Upper lobe of left lung (tissue), 6 donors: ENCODE measurements at regions not wholly inside any gene's neighbourhood (a gene's known extent, or its start where the extent isn't known, plus 50 kb on each side); places are given as distances from the start of the nearest gene placed in this dataset.
A peak's percentile ranks its signal among the peaks of the same experiment; 100 is the strongest.

Experiments used
- ATAC-seq, 2 donors: fragments of 200-7000 bp; cut with Tn5 transposase; one replicate each; pipeline ENCODE4 v1.9.1; 2022; ENCODE audit warnings: mild to moderate bottlenecking in 2 of 2, moderate library complexity in 2 of 2; ENCODE audit not compliant: low FRiP score in 2 of 2
- DNase-seq, 2 donors: peaks; one replicate each; pipeline ENCODE4 v3.0.0-alpha.2; 2019 to 2020
- H3K27ac ChIP-seq, 4 donors: fragments of 200-600 bp; sonication (generic); one replicate each; pipeline ENCODE4 v1.5.1; 2016 to 2019
- H3K27me3 ChIP-seq, 4 donors: fragments of 200-600 bp; sonication (generic); one replicate each; pipeline ENCODE4 v1.5.1; 2017 to 2019
- H3K36me3 ChIP-seq, 4 donors: fragments of 200-600 bp; sonication (generic); one replicate each; pipeline ENCODE4 v1.5.1; 2016 to 2019
- H3K4me1 ChIP-seq, 4 donors: fragments of 200-600 bp; sonication (generic); one replicate each; pipeline ENCODE4 v1.5.1; 2018 to 2019
- H3K4me3 ChIP-seq, 4 donors: fragments of 200-600 bp; sonication (generic); one replicate each; pipeline ENCODE4 v1.5.1; 2017 to 2019; ENCODE audit warnings: mild to moderate bottlenecking in 2 of 4, moderate library complexity in 1 of 4
- H3K9me3 ChIP-seq, 4 donors: fragments of 200-600 bp; sonication (generic); one replicate each; pipeline ENCODE4 v1.5.1; 2018 to 2019
- EP300 ChIP-seq, 4 donors: sonication (generic); formaldehyde crosslinking; IDR thresholded peaks; one replicate each; pipeline ENCODE4 v1.5.1; 2017; ENCODE audit warnings: antibody characterized with exemption in 4 of 4, control low read depth in 2 of 4
- POLR2A ChIP-seq, 4 donors: fragments of 450-650 bp; IDR thresholded peaks; one replicate each; pipeline ENCODE4 v1.5.1; 2016 to 2017; ENCODE audit warnings: antibody characterized with exemption in 4 of 4, mild to moderate bottlenecking in 2 of 4
- POLR2AphosphoS5 ChIP-seq, 2 donors: sonication (generic); formaldehyde crosslinking; IDR thresholded peaks; one replicate each; pipeline ENCODE4 v1.5.1; 2017; ENCODE audit warnings: antibody characterized with exemption in 2 of 2
- WGBS, 2 donors: methylation state at CpG; one replicate each; pipeline ENCODE4 v1.1.5; 2017 to 2018; 5-methylcytosine and 5-hydroxymethylcytosine counted together
- TF ChIP-seq, protein P1 (sequence below), 6 experiments: fragments of 450-650 bp in 4 of 6; fragments of 200-600 bp in 2 of 6; sonication (generic) in 2 of 6; IDR thresholded peaks; one replicate each; pipeline ENCODE4 v1.5.1; 2016 to 2019; ENCODE audit warnings: antibody characterized with exemption in 6 of 6
- donor health status: DM: no; HTN: no; CAD: no; lungs with moderate emphysema.
- donor health status: DM: no; HTN: yes; CAD: no; lungs with severe emphysema.

GRCh38 chr13:26927511-26927910 is 166.9 kb upstream of the GPR12 start:
- DNase-seq (no peak), ATAC-seq (no peak)
- no peaks in the 10 kb centered on the region for H3K9me3 ChIP-seq
- H3K36me3 ChIP-seq: no peaks in the 10 kb centered on the region
- H3K27me3 ChIP-seq: no peaks in the 10 kb centered on the region
- no peak overlapping the region for H3K27ac ChIP-seq
- peaks cover 3 to 14% (median 8%) of the 10 kb centered on the region in 4 donors for H3K4me1 ChIP-seq
- H3K4me3 ChIP-seq: no peak overlapping the region
- TF ChIP-seq EP300 (IDR thresholded peaks at IDR 0.05) (no peak), POLR2AphosphoS5 (IDR thresholded peaks at IDR 0.05) (no peak)
- TF ChIP-seq, protein P1, sequence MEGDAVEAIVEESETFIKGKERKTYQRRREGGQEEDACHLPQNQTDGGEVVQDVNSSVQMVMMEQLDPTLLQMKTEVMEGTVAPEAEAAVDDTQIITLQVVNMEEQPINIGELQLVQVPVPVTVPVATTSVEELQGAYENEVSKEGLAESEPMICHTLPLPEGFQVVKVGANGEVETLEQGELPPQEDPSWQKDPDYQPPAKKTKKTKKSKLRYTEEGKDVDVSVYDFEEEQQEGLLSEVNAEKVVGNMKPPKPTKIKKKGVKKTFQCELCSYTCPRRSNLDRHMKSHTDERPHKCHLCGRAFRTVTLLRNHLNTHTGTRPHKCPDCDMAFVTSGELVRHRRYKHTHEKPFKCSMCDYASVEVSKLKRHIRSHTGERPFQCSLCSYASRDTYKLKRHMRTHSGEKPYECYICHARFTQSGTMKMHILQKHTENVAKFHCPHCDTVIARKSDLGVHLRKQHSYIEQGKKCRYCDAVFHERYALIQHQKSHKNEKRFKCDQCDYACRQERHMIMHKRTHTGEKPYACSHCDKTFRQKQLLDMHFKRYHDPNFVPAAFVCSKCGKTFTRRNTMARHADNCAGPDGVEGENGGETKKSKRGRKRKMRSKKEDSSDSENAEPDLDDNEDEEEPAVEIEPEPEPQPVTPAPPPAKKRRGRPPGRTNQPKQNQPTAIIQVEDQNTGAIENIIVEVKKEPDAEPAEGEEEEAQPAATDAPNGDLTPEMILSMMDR (IDR thresholded peaks at IDR 0.05): no peak
- 84 to 86% methylated on average over 11 of the region's 11 CpGs for WGBS, 2 donors

DNA sequence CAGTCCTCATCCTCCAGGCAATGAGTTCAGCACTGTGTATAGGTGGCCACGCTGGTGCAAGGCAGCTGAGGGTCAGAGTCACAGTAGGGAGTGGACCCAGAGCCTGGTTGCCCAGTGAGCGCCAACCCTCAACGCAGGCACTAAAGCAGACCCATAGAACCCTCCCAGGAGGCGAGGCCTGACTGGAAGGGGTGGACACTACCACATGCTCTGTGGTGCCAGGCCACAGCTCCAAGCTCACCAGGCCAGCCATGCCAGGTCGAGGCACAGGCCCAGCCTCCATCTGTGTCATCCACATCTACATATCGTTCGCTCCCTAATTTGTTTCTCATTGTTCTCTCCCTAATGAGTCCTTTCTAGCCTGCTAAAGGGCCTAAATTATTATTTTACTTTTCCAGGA is 165.8 kb upstream of the GPR12 start:
- H3K27me3 ChIP-seq: no peaks in the 10 kb centered on the region
- H3K4me3 ChIP-seq: no peak overlapping the region
- DNase-seq (no peak), ATAC-seq (peak in 1 of 2 donors; percentile 38)
- H3K36me3 ChIP-seq: no peaks in the 10 kb centered on the region
- 92 to 95% methylated on average over 6 to 7 of the region's 7 CpGs for WGBS, 2 donors
- TF ChIP-seq EP300 (IDR thresholded peaks at IDR 0.05): no peak
- TF ChIP-seq POLR2AphosphoS5 (IDR thresholded peaks at IDR 0.05): no peak
- TF ChIP-seq POLR2A (IDR thresholded peaks at IDR 0.05): no peak
- TF ChIP-seq, protein P1 (IDR thresholded peaks at IDR 0.05): no peak
- no peak overlapping the region for H3K27ac ChIP-seq
- H3K4me1 ChIP-seq: peaks cover 3 to 14% (median 8%) of the 10 kb centered on the region in 4 donors
- no peaks in the 10 kb centered on the region for H3K9me3 ChIP-seq

- peak in 1 of 2 donors; percentile 31 for ATAC-seq
Observed at GRCh38 chr13:26923824-26924605, 163.4 kb upstream of the GPR12 start.

GRCh38 chr13:26921918-26922317 is 161.3 kb upstream of the GPR12 start:
- no peak for ATAC-seq
- TF ChIP-seq POLR2AphosphoS5 (IDR thresholded peaks at IDR 0.05): no peak
- H3K27ac ChIP-seq: no peak overlapping the region
- no peak overlapping the region for H3K4me3 ChIP-seq
- no peak for DNase-seq
- H3K36me3 ChIP-seq: no peaks in the 10 kb centered on the region
- H3K27me3 ChIP-seq: no peaks in the 10 kb centered on the region
- 73 to 74% methylated on average over 6 of the region's 7 CpGs for WGBS, 2 donors
- no peaks in the 10 kb centered on the region for H3K9me3 ChIP-seq
- H3K4me1 ChIP-seq: peaks cover 0 to 9% (median 6%) of the 10 kb centered on the region in 4 donors

More at GRCh38 chr13:26923824-26924605, 163.4 kb upstream of the GPR12 start:
- Histone ChIP-seq H3K27ac (no peak overlapping the region), H3K27me3 (no peaks in the 10 kb centered on the region), H3K4me1 (peaks cover 0 to 9% (median 6%) of the 10 kb centered on the region in 4 donors), H3K36me3 (no peaks in the 10 kb centered on the region), H3K9me3 (no peaks in the 10 kb centered on the region), H3K4me3 (no peak overlapping the region)
- TF ChIP-seq POLR2AphosphoS5 (IDR thresholded peaks at IDR 0.05): peak in 1 of 2 donors; percentile 36
- TF ChIP-seq EP300 (IDR thresholded peaks at IDR 0.05): no peak
- WGBS, 2 donors: 13 to 26% methylated on average over 7 of the region's 7 CpGs
- DNase-seq: no peak

DNA sequence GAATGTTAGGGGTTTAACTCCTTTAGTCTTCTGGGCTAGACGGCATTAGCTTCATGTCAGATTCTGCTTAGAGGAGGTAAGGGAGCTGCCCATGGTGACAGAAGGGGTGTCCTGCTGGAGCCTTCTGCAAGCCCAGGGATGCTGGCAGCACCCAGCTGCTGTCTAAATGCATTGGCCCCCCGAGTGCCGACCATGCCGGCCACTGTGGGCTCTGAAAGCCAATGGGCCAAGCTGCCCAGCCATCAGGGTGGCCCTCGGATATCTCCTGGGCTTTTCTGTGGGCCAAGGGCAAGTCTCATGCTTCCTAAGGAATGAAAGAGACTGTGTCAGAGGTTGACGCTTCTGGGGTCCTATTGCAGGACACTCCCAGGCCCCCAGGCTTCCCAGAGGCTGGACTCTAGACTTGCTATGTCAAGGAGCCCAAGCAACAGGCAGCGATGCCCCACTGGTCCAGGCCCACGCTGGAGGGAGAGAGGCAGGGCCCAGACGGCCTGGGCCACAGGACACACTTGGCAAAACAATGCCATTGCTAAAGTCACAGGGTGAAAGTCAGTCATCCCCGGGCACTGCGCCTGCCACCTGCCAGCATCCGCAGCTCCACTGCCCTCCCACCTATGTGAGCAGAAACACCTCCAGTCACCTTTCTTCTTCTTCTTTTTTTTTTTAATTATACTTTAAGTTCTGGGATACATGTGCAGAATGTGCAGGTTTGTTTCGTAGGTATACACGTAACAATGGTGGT is 160.2 kb upstream of the GPR12 start:
- H3K27me3 ChIP-seq: no peaks in the 10 kb centered on the region
- H3K4me1 ChIP-seq: peaks cover 0 to 9% (median 6%) of the 10 kb centered on the region in 4 donors
- WGBS, 2 donors: 84 to 93% methylated on average over 12 to 14 of the region's 14 CpGs
- no peak overlapping the region for H3K4me3 ChIP-seq
- H3K9me3 ChIP-seq: no peaks in the 10 kb centered on the region
- DNase-seq (peak in 1 of 2 donors; percentile 58), ATAC-seq (no peak)
- H3K27ac ChIP-seq: no peak overlapping the region
- no peak for TF ChIP-seq EP300 (IDR thresholded peaks at IDR 0.05)
- TF ChIP-seq, protein P1 (IDR thresholded peaks at IDR 0.05): no peak
- no peak for TF ChIP-seq POLR2AphosphoS5 (IDR thresholded peaks at IDR 0.05)
- H3K36me3 ChIP-seq: no peaks in the 10 kb centered on the region
